ENCODE measurements at regions not wholly inside any gene's neighbourhood (a gene's known extent, or its start where the extent isn't known, plus 50 kb on each side); places are given as distances from the start of the nearest gene placed in this dataset.

DNA sequence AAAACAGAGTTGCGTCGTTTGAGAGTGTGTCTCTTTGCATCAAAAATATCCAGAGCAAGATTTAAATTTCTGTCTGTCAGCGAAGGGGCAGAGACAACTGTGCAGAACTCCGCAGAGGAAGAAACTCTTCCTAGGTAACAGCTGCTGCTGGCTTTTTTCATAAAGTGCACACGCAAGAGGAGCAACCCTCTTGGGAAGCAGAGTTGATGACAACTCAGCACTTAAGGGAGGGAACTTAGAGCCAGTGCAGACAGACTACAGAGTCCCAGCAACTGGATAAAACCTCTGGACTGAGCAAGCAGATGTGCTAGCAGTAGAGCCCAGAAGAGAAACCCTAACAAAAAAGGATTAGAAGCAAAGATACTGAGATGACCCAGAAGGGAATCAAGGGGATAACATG, 337.1 kb downstream of the PCNX1 start:
- TF ChIP-seq, protein P1, sequence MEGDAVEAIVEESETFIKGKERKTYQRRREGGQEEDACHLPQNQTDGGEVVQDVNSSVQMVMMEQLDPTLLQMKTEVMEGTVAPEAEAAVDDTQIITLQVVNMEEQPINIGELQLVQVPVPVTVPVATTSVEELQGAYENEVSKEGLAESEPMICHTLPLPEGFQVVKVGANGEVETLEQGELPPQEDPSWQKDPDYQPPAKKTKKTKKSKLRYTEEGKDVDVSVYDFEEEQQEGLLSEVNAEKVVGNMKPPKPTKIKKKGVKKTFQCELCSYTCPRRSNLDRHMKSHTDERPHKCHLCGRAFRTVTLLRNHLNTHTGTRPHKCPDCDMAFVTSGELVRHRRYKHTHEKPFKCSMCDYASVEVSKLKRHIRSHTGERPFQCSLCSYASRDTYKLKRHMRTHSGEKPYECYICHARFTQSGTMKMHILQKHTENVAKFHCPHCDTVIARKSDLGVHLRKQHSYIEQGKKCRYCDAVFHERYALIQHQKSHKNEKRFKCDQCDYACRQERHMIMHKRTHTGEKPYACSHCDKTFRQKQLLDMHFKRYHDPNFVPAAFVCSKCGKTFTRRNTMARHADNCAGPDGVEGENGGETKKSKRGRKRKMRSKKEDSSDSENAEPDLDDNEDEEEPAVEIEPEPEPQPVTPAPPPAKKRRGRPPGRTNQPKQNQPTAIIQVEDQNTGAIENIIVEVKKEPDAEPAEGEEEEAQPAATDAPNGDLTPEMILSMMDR (IDR thresholded peaks at IDR 0.05): no peak
- no peak for TF ChIP-seq POLR2A (IDR thresholded peaks at IDR 0.05)

All from transverse colon (tissue), 3 donors.